KMS-11 (cell line): ENCODE measurements at regions not wholly inside any gene's neighbourhood (a gene's known extent, or its start where the extent isn't known, plus 50 kb on each side); places are given as distances from the start of the nearest gene placed in this dataset.

Source experiments
- H2AFZ ChIP-seq: fragments of 200-600 bp; sonication (generic); 2 replicates; pipeline ENCODE4 v1.6.1; 2016; ENCODE audit warnings: antibody characterized with exemption, mixed run types, low read depth
- H3K27ac ChIP-seq: fragments of 200-600 bp; sonication (generic); 2 replicates; pipeline ENCODE4 v1.6.1; 2016; ENCODE audit warnings: mild to moderate bottlenecking, mixed run types
- H3K27me3 ChIP-seq: fragments of 200-600 bp; sonication (generic); 2 replicates; pipeline ENCODE4 v1.6.1; 2017; ENCODE audit warnings: mild to moderate bottlenecking, low read depth, mixed run types, moderate library complexity; ENCODE audit not compliant: insufficient read depth
- H3K36me3 ChIP-seq: fragments of 200-600 bp; sonication (generic); 2 replicates; pipeline ENCODE4 v1.6.1; 2017; ENCODE audit warnings: mild to moderate bottlenecking, mixed run types; ENCODE audit not compliant: insufficient read depth
- H3K4me1 ChIP-seq: fragments of 200-600 bp; sonication (generic); 2 replicates; pipeline ENCODE4 v1.6.1; 2016; ENCODE audit warnings: mild to moderate bottlenecking, low read depth, mixed run types; ENCODE audit not compliant: poor library complexity, severe bottlenecking
- H3K4me2 ChIP-seq: fragments of 200-600 bp; sonication (generic); 2 replicates; pipeline ENCODE4 v1.7.0; 2016; ENCODE audit warnings: mild to moderate bottlenecking, mixed run types
- H3K4me3 ChIP-seq: fragments of 200-600 bp; sonication (generic); IDR thresholded peaks from 2 replicates; pipeline ENCODE4 v1.6.1; 2017; ENCODE audit warnings: low read depth, low read length, mixed read lengths; ENCODE audit not compliant: insufficient read depth
- H3K79me2 ChIP-seq: fragments of 200-600 bp; sonication (generic); 2 replicates; pipeline ENCODE4 v1.6.1; 2016; ENCODE audit warnings: low read depth, mixed run types; ENCODE audit not compliant: insufficient read depth
- H3K9ac ChIP-seq: fragments of 200-600 bp; sonication (generic); 2 replicates; pipeline ENCODE4 v1.6.1; 2016; ENCODE audit warnings: mild to moderate bottlenecking, mixed run types
- H4K20me1 ChIP-seq: fragments of 200-600 bp; sonication (generic); 2 replicates; pipeline ENCODE4 v1.6.1; 2016; ENCODE audit warnings: mild to moderate bottlenecking, mixed run types; ENCODE audit not compliant: insufficient read depth
- TF ChIP-seq, protein P1 (sequence below): fragments of 200-600 bp; sonication (generic); conservative IDR thresholded peaks from 2 replicates; pipeline ENCODE4 v1.6.1; 2017; ENCODE audit warnings: low read depth, mild to moderate bottlenecking, antibody characterized with exemption, low read length, moderate library complexity, mixed read lengths

DNA sequence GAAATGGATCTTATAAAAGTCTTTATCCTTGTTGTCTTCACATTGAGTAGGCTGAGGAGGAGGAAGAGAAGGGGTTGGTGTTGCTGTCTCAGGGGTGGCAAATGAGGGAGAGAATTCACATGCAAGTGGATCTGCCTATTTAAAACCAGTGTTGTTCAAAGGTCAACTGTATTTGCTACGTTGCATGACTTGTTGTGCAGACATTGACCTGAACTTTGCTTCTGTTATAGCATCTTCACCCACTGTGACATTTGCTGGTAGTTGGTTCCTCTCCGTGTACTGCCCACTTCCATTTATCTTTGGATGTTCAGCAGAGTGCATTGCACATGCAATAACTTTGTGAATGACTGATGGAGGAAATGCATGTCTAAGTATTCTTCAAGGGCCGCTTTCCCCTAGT lies 228.6 kb upstream of the DPP10 start:
- no peaks in the 10 kb centered on the region for H3K4me1 ChIP-seq
- H3K36me3 ChIP-seq = no peaks in the 10 kb centered on the region
- H4K20me1 ChIP-seq = no peaks in the 10 kb centered on the region
- H3K27me3 ChIP-seq = no peaks in the 10 kb centered on the region
- H3K4me3 ChIP-seq = no peak overlapping the region
- H3K27ac ChIP-seq = no peak overlapping the region
- H3K4me2 ChIP-seq = no peak overlapping the region
- no peaks in the 10 kb centered on the region for H3K79me2 ChIP-seq
- H2AFZ ChIP-seq = no peak overlapping the region
- TF ChIP-seq, protein P1, sequence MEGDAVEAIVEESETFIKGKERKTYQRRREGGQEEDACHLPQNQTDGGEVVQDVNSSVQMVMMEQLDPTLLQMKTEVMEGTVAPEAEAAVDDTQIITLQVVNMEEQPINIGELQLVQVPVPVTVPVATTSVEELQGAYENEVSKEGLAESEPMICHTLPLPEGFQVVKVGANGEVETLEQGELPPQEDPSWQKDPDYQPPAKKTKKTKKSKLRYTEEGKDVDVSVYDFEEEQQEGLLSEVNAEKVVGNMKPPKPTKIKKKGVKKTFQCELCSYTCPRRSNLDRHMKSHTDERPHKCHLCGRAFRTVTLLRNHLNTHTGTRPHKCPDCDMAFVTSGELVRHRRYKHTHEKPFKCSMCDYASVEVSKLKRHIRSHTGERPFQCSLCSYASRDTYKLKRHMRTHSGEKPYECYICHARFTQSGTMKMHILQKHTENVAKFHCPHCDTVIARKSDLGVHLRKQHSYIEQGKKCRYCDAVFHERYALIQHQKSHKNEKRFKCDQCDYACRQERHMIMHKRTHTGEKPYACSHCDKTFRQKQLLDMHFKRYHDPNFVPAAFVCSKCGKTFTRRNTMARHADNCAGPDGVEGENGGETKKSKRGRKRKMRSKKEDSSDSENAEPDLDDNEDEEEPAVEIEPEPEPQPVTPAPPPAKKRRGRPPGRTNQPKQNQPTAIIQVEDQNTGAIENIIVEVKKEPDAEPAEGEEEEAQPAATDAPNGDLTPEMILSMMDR = no peak
- no peak overlapping the region for H3K9ac ChIP-seq

DNA sequence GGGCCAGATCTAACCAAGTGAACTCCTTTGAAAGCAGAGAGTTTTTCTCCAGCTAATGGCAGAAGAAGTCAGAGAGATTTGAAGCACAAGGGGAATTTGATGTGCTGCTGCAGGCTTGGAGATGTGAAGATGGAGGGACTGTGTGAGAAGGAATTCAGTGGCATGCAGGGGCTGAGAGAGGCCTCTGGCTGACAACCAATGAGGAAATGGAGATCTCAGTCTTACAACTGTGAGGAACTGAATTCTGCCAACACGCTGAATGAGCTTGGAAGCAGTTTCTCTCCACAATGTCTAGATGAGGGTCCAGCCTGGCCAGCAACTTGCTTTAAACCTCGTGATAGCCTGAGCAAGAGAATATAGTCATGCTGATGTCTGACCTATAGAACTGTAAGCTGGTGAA lies 224.1 kb upstream of the DPP10 start:
- Histone ChIP-seq H3K27me3 (no peaks in the 10 kb centered on the region), H4K20me1 (no peaks in the 10 kb centered on the region), H3K4me2 (no peak overlapping the region), H3K4me1 (no peaks in the 10 kb centered on the region), H2AFZ (no peak overlapping the region), H3K79me2 (no peaks in the 10 kb centered on the region), H3K27ac (no peak overlapping the region), H3K36me3 (no peaks in the 10 kb centered on the region), H3K9ac (no peak overlapping the region), H3K4me3 (no peak overlapping the region)
- TF ChIP-seq, protein P1 = no peak

DNA sequence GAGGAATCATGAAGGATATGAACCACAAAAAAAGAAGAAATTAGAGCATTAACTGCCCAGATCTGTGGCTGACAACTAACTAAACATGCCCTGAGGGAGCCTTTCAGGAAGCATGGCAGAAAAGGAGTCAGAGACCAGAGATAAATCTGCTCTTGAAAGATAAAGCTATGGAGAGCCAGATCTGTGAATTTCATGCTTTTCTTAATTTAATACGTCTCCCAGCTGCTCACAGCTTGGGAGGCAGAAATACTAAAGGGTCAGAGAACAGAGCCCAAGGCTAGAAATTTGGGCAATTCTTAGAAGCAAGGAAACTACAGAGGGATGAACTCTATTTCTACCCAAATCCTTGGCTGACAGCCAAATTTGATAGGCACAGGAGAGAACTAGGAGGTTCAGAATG lies 223.0 kb upstream of the DPP10 start:
- no peaks in the 10 kb centered on the region for H3K27me3 ChIP-seq
- H2AFZ ChIP-seq = no peak overlapping the region
- no peaks in the 10 kb centered on the region for H3K36me3 ChIP-seq

DNA sequence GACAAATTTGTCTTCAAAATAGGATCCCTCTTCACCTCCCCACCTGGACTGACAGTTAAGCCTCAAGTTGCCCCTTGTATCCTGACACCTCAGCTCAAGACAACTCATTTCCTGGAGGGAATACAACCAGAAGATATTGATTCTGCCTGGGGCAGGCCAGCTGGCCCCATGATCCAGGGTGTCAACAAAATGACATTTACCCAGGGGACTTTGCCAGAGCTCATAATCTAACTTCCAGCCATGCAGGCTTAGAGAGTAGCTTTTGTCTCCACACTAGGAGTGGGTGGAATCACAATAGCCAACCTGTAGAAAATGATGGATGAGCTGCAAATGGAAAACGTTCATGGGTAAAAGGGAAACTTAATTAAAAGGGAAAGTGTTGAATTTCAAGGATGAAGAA lies 220.1 kb upstream of the DPP10 start:
- no peak overlapping the region for H3K27ac ChIP-seq
- no peaks in the 10 kb centered on the region for H3K79me2 ChIP-seq
- H2AFZ ChIP-seq = no peak overlapping the region
- no peaks in the 10 kb centered on the region for H3K36me3 ChIP-seq
- H3K27me3 ChIP-seq = no peaks in the 10 kb centered on the region
- TF ChIP-seq, protein P1 = no peak
- H4K20me1 ChIP-seq = no peaks in the 10 kb centered on the region
- H3K4me2 ChIP-seq = no peak overlapping the region
- H3K4me3 ChIP-seq = no peak overlapping the region
- no peak overlapping the region for H3K9ac ChIP-seq
- H3K4me1 ChIP-seq = no peaks in the 10 kb centered on the region

More for the DNA sequence above, 223.0 kb upstream of the DPP10 start:
- H3K9ac ChIP-seq = no peak overlapping the region
- H3K27ac ChIP-seq = no peak overlapping the region
- TF ChIP-seq, protein P1 = no peak
- no peaks in the 10 kb centered on the region for H3K79me2 ChIP-seq
- no peak overlapping the region for H3K4me2 ChIP-seq
- no peaks in the 10 kb centered on the region for H3K4me1 ChIP-seq
- no peaks in the 10 kb centered on the region for H4K20me1 ChIP-seq
- H3K4me3 ChIP-seq = no peak overlapping the region
